Aorta (tissue), 5 donors: ENCODE measurements at regions not wholly inside any gene's neighbourhood (a gene's known extent, or its start where the extent isn't known, plus 50 kb on each side); places are given as distances from the start of the nearest gene placed in this dataset.

Source experiments
- ATAC-seq: fragments of 200-7000 bp; cut with Tn5 transposase; one replicate; pipeline ENCODE4 v1.9.1; 2022; ENCODE audit warnings: moderate library complexity; ENCODE audit not compliant: low FRiP score
- DNase-seq, 2 donors: peaks; one replicate each; pipeline ENCODE4 v3.0.0-alpha.2; 2020
- H3K27ac ChIP-seq, 2 donors: one replicate each; pipeline ENCODE4 v1.5.1; 2013; ENCODE audit warnings: low read length in 2 of 2, mild to moderate bottlenecking in 2 of 2, moderate library complexity in 2 of 2, control low read depth in 1 of 2, inconsistent platforms in 1 of 2, low read depth in 1 of 2
- H3K27me3 ChIP-seq, 2 donors: one replicate each; pipeline ENCODE4 v1.6.1; 2013; ENCODE audit warnings: control low read depth in 1 of 2, low read length in 1 of 2, mild to moderate bottlenecking in 1 of 2, moderate library complexity in 1 of 2; ENCODE audit not compliant: insufficient read depth in 2 of 2, control insufficient read depth in 1 of 2
- H3K36me3 ChIP-seq, 2 donors: one replicate each; pipeline ENCODE4 v1.6.1; 2013; ENCODE audit warnings: control low read depth in 1 of 2, low read length in 1 of 2, mild to moderate bottlenecking in 1 of 2; ENCODE audit not compliant: insufficient read depth in 2 of 2, control insufficient read depth in 1 of 2
- H3K4me1 ChIP-seq, 2 donors: one replicate each; pipeline ENCODE4 v1.6.1; 2013; ENCODE audit warnings: low read length in 2 of 2, control low read depth in 1 of 2, mild to moderate bottlenecking in 1 of 2, moderate library complexity in 1 of 2; ENCODE audit not compliant: insufficient read depth in 2 of 2, control insufficient read depth in 1 of 2
- H3K4me3 ChIP-seq, 2 donors: one replicate each; pipeline ENCODE4 v1.5.1; 2013; ENCODE audit warnings: low read length in 2 of 2, control low read depth in 1 of 2, mild to moderate bottlenecking in 1 of 2
- H3K9me3 ChIP-seq: one replicate; pipeline ENCODE4 v1.6.1; 2013; ENCODE audit warnings: mild to moderate bottlenecking, low read length; ENCODE audit not compliant: control insufficient read depth
- WGBS, 2 donors: extraction: QIAGEN DNeasy Blood & Tissue Kit; methylation state at CpG; one replicate each; pipeline ENCODE4 v1.1.7; 2013; 5-methylcytosine and 5-hydroxymethylcytosine counted together
- intact Hi-C, 2 donors: fragments of 100-400 bp; cut with DNase I; formaldehyde crosslinking; loops; one replicate each; pipeline versions ENCODE4 v1.14.2 to v1.15.0; 2022
- donor health status: healthy with polysubstance abuse.
- donor health status: Bipolar disorder and iron deficiency.
- donor health status: DM: no; HTN: no; CAD: no.
- donor health status: DM: no; HTN: no; CAD: no.
- donor health status: DM: yes; HTN: yes; CAD: no.

GRCh38 chrX:102866981-102867656 lies 70.0 kb upstream of the RAB40AL start:
- Histone ChIP-seq H3K36me3 (peaks cover 0 to 1% of the 10 kb centered on the region in 2 donors), H3K9me3 (no peaks in the 10 kb centered on the region), H3K27me3 (no peaks in the 10 kb centered on the region), H3K4me3 (no peak overlapping the region), H3K4me1 (no peaks in the 10 kb centered on the region), H3K27ac (no peak overlapping the region)
- WGBS, 2 donors = 57 to 88% methylated on average over 2 of the region's 2 CpGs
- ATAC-seq (no peak), DNase-seq (no peak)
- intact Hi-C loops = loop anchor here in 1 of 2 donors (10.0 kb wide), 1 partner anchor 262 kb away; no protein-coding TSS in a partner anchor

GRCh38 chrX:102883491-102883890 lies 53.6 kb upstream of the RAB40AL start:
- 72 to 75% methylated on average over 7 of the region's 7 CpGs for WGBS, 2 donors
- Histone ChIP-seq H3K4me3 (no peak overlapping the region), H3K4me1 (no peaks in the 10 kb centered on the region), H3K36me3 (peaks cover 0 to 2% of the 10 kb centered on the region in 2 donors), H3K27ac (no peak overlapping the region), H3K9me3 (no peaks in the 10 kb centered on the region), H3K27me3 (no peaks in the 10 kb centered on the region)
- DNase-seq = no peak
- no peak for ATAC-seq
- intact Hi-C loops = no loop called here
